ENCODE measurements at regions not wholly inside any gene's neighbourhood (a gene's known extent, or its start where the extent isn't known, plus 50 kb on each side); places are given as distances from the start of the nearest gene placed in this dataset.

DNA sequence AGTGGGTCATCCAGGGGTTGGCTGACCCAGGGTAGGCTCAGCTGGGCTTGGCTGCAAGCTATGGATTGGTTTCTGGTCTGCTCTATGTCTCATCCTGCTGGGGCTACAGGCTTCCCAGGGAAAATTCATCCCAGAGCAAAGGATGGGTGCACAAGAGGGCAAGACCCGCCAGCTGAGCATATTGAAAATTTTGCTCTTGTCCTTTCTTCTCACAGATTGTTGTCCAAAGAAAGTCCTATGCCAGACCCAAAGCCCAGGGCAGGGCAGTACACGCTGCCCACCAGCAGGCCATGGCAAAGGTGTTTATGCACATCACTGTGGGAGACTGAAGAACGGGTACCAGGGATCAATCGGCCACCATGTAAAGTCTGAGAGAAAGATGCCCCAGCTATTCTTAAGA lies 95.3 kb upstream of the PARP11 start:
- no peak overlapping the region for H3K27ac ChIP-seq (ENCODE audit: low read depth, low read length)

DNA sequence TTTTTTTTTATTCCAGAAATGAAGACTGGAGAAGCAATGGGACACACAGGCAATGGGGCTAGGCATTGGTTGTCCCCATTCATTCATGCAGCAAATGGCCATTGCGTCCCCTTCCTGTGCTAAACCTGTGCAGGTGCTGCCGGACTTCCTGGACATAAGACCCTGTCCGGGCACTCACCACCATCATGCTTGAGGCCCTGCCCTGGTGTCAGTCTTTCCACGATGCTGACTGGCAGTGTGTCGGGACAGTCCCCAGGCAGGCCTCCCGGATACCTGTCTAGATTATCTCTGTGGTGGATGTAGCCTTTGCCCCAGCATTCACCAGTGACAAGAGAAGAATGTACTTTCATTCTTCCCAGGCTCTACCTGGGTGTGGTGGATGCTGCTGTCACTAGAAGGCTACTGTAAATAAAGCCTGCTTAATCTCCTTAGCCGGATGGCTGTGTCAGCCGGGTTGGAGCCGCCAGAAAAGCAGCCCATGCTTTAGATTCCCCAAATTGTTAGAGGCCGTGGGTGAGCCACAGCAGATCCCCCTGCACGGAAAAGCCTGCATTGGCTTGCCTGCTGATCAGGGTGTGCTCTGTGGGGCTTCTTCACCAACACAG lies 94.5 kb upstream of the PARP11 start:
- Histone ChIP-seq H3K27ac (ENCODE audit: low read depth, low read length) (no peak overlapping the region), H3K9ac (ENCODE audit: low read length) (no peak overlapping the region), H3K27me3 (ENCODE audit: control insufficient read depth, insufficient read depth, low read length) (no peaks in the 10 kb centered on the region)

More for the DNA sequence above, 95.3 kb upstream of the PARP11 start:
- no peaks in the 10 kb centered on the region for H3K27me3 ChIP-seq (ENCODE audit: control insufficient read depth, insufficient read depth, low read length)
- H3K9ac ChIP-seq (ENCODE audit: low read length) = no peak overlapping the region
- no peaks in the 10 kb centered on the region for H3K4me1 ChIP-seq (ENCODE audit: control insufficient read depth, insufficient read depth, low read length)
- H3K36me3 ChIP-seq (ENCODE audit: control insufficient read depth, insufficient read depth, low read length) = no peaks in the 10 kb centered on the region
- H3K4me3 ChIP-seq (ENCODE audit: low read length) = no peak overlapping the region

GRCh38 chr12:3966376-3966775 lies 93.2 kb upstream of the PARP11 start:
- Histone ChIP-seq H3K4me1 (ENCODE audit: control insufficient read depth, insufficient read depth, low read length) (no peaks in the 10 kb centered on the region), H3K27me3 (ENCODE audit: control insufficient read depth, insufficient read depth, low read length) (no peaks in the 10 kb centered on the region), H3K36me3 (ENCODE audit: control insufficient read depth, insufficient read depth, low read length) (no peaks in the 10 kb centered on the region), H3K4me3 (ENCODE audit: low read length) (no peak overlapping the region), H3K9ac (ENCODE audit: low read length) (no peak overlapping the region), H3K27ac (ENCODE audit: low read depth, low read length) (no peak overlapping the region)

More for the DNA sequence above, 94.5 kb upstream of the PARP11 start:
- Histone ChIP-seq H3K4me1 (ENCODE audit: control insufficient read depth, insufficient read depth, low read length) (no peaks in the 10 kb centered on the region), H3K4me3 (ENCODE audit: low read length) (no peak overlapping the region), H3K36me3 (ENCODE audit: control insufficient read depth, insufficient read depth, low read length) (no peaks in the 10 kb centered on the region)

GRCh38 chr12:3965046-3965445 lies 91.8 kb upstream of the PARP11 start:
- Histone ChIP-seq H3K36me3 (ENCODE audit: control insufficient read depth, insufficient read depth, low read length) (no peaks in the 10 kb centered on the region), H3K4me1 (ENCODE audit: control insufficient read depth, insufficient read depth, low read length) (no peaks in the 10 kb centered on the region), H3K4me3 (ENCODE audit: low read length) (no peak overlapping the region), H3K27me3 (ENCODE audit: control insufficient read depth, insufficient read depth, low read length) (no peaks in the 10 kb centered on the region), H3K9ac (ENCODE audit: low read length) (no peak overlapping the region), H3K27ac (ENCODE audit: low read depth, low read length) (no peak overlapping the region)

DNA sequence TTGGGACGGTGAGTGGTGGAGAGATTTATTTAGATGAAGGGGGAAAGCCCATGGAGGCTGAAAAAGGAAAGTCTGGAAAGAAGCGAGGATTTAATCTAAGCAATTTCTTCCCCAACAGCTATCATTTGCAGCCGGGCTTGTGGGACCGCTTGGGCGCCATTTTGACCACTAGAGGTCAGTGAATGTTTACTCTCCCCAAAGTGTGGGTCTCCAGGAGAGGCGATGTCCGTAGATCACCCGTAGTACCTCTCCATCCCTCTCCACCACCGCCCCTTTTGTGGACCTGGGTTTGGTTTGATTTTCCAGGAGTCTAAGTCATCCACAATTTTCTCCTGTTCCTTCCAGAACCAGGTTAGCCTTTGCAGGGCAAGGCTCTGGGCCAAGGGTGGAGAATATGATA lies 91.2 kb upstream of the PARP11 start:
- Histone ChIP-seq H3K4me1 (ENCODE audit: control insufficient read depth, insufficient read depth, low read length) (no peaks in the 10 kb centered on the region), H3K36me3 (ENCODE audit: control insufficient read depth, insufficient read depth, low read length) (no peaks in the 10 kb centered on the region), H3K9ac (ENCODE audit: low read length) (no peak overlapping the region), H3K4me3 (ENCODE audit: low read length) (no peak overlapping the region), H3K27me3 (ENCODE audit: control insufficient read depth, insufficient read depth, low read length) (no peaks in the 10 kb centered on the region), H3K27ac (ENCODE audit: low read depth, low read length) (no peak overlapping the region)

DNA sequence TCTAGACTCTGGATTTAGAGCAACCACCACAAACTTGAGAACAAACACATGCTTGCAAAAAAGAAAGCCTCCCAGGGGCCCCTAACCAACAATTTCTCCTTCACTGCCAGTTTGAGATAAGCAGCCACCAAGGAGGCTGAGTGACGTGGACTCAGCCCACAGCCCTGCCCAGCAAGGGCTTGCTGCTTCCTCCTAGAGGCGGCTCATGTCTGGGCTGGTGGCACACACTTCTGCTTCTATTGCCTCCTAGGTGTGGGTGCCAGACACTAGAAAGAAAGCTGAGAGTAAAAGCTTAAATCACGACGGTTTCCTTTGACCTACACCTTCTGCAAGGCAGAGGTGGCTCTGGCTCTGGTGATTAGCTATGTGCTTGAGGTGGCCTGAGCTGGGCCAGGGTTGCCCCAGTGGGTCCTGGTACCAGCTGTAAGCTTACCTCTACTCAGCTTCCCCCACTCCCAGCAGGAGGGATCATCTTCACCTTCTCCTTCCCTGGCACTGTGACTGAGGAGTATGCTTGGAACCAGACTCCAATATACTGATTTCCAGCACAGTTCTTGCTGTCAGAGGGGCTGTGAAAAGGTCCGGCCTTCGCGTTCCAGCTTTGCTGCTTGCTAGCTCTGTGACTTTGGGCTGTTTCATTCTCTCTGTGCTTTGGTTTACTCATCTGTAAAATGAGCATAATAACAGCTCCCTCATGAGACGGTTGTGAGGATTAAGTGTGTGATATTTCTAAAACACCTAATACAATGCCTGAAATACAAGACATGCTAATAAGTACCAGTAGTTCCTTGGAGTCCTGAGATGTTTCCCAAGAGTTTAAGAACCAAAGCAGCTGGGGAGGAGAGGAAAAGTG lies 89.7 kb upstream of the PARP11 start:
- Histone ChIP-seq H3K36me3 (ENCODE audit: control insufficient read depth, insufficient read depth, low read length) (no peaks in the 10 kb centered on the region), H3K27me3 (ENCODE audit: control insufficient read depth, insufficient read depth, low read length) (no peaks in the 10 kb centered on the region), H3K4me1 (ENCODE audit: control insufficient read depth, insufficient read depth, low read length) (no peaks in the 10 kb centered on the region), H3K9ac (ENCODE audit: low read length) (no peak overlapping the region), H3K4me3 (ENCODE audit: low read length) (no peak overlapping the region), H3K27ac (ENCODE audit: low read depth, low read length) (no peak overlapping the region)

DNA sequence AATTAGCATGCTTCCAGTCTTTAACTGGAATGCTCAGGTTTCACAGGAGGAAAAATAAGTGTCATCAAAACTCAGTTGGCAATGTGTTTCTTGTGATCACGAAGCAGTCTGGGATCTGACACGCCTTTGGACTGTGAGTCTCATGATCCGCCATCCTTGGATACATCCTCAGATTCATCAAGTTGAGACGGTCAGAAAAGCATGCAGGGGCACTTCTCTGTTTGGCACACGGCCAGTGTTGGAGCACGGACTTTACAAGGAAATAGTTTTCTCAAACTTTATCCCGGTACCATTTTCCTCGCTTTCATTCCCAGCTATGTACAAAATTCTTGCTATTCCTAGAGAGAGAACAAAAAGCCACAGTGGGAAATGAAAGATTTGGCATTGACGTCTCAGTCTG lies 88.4 kb upstream of the PARP11 start:
- Histone ChIP-seq H3K27ac (ENCODE audit: low read depth, low read length) (no peak overlapping the region), H3K4me3 (ENCODE audit: low read length) (no peak overlapping the region), H3K36me3 (ENCODE audit: control insufficient read depth, insufficient read depth, low read length) (no peaks in the 10 kb centered on the region), H3K4me1 (ENCODE audit: control insufficient read depth, insufficient read depth, low read length) (no peaks in the 10 kb centered on the region), H3K9ac (ENCODE audit: low read length) (no peak overlapping the region), H3K27me3 (ENCODE audit: control insufficient read depth, insufficient read depth, low read length) (no peaks in the 10 kb centered on the region)

DNA sequence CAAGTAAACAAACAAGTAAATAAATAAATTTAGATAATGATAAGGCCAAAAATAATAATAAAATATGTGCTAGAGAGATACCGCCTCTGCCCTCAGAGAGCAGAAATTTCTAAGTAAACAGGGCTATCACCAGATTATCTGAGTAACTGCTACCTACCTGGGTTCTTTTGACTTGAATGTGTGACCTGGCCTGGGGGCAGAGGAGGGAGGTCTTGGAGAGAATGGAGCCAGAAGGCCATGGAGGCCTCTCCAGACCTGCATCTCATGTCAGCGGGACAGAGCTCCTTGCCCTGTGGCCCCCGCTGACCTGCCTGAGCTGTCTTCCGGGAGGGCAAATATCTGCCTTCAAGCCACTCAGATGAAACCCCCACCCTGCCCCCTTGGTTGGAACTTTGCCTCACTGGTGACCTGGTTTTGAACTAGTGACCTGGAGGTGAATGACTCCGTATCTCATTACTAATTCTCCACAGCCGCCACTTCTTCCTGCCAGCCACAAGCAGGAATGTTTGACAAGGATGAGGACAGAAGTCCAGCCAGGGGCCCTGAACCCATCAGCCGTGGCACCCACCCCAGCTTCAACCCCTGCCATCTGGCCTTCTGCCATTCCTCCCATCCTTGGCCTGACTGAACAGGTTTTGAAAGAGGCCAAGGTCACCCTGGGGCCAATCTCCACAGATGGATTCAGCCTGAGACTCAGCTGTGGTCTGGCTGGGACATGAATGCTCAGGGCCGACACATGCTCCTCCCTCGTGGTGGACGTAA lies 86.8 kb upstream of the PARP11 start:
- H3K27ac ChIP-seq (ENCODE audit: low read depth, low read length) = no peak overlapping the region
- H3K4me1 ChIP-seq (ENCODE audit: control insufficient read depth, insufficient read depth, low read length) = no peaks in the 10 kb centered on the region
- H3K9ac ChIP-seq (ENCODE audit: low read length) = no peak overlapping the region
- H3K27me3 ChIP-seq (ENCODE audit: control insufficient read depth, insufficient read depth, low read length) = no peaks in the 10 kb centered on the region
- H3K4me3 ChIP-seq (ENCODE audit: low read length) = no peak overlapping the region
- no peaks in the 10 kb centered on the region for H3K36me3 ChIP-seq (ENCODE audit: control insufficient read depth, insufficient read depth, low read length)

DNA sequence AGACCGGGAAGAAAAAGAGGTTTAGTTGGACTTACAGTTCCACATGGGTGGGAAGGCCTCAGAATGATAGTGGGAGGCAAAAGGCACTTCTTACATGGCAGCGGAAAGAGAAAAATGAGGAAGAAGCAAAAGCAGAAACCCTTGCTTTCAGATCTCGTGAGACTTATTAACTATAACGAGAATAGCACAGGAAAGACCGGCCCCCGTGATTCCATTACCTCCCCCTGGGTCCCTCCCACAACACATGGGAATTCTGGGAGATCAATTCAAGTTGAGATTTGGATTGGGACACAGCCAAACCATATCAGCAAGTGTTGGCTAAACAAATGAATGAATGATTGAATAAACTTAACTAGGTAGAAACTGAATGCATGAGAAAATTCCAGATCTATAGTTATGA lies 85.3 kb upstream of the PARP11 start:
- no peak overlapping the region for H3K27ac ChIP-seq (ENCODE audit: low read depth, low read length)
- H3K36me3 ChIP-seq (ENCODE audit: control insufficient read depth, insufficient read depth, low read length) = no peaks in the 10 kb centered on the region
- H3K9ac ChIP-seq (ENCODE audit: low read length) = no peak overlapping the region
- H3K4me3 ChIP-seq (ENCODE audit: low read length) = no peak overlapping the region
- no peaks in the 10 kb centered on the region for H3K4me1 ChIP-seq (ENCODE audit: control insufficient read depth, insufficient read depth, low read length)
- no peaks in the 10 kb centered on the region for H3K27me3 ChIP-seq (ENCODE audit: control insufficient read depth, insufficient read depth, low read length)

GRCh38 chr12:3951380-3952135 lies 78.4 kb upstream of the PARP11 start:
- no peaks in the 10 kb centered on the region for H3K27me3 ChIP-seq (ENCODE audit: control insufficient read depth, insufficient read depth, low read length)
- H3K36me3 ChIP-seq (ENCODE audit: control insufficient read depth, insufficient read depth, low read length) = no peaks in the 10 kb centered on the region
- no peak overlapping the region for H3K9ac ChIP-seq (ENCODE audit: low read length)
- H3K27ac ChIP-seq (ENCODE audit: low read depth, low read length) = no peak overlapping the region
- H3K4me3 ChIP-seq (ENCODE audit: low read length) = no peak overlapping the region
- H3K4me1 ChIP-seq (ENCODE audit: control insufficient read depth, insufficient read depth, low read length) = no peaks in the 10 kb centered on the region

DNA sequence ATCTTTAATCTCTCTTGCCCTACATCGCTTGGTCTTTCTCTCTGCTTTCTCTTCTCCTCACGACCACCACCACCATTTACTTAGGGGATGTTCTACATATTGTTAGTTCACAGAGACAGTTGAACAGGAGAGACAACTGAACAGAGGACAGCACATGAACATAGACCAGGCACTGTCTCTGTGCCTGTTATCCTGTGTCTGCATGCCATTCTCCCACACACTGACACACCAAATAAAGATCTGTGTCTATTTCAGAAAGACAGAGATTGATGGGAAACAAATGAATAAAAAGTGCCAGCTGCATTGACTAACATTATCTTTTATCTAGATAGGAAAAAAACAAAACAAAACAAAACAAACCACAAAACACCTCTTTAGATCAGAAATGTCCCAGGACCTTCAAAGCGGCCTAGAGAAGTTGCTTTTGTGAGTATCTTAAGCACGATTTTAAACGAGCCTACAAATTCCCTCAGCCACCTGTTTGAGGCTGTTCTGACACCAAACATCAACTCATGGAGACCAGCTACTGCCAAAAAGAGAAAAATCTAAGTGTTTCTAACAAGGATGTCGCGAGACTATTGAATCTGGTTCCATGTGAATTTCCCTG lies 77.6 kb upstream of the PARP11 start:
- Histone ChIP-seq H3K27me3 (ENCODE audit: control insufficient read depth, insufficient read depth, low read length) (no peaks in the 10 kb centered on the region), H3K9ac (ENCODE audit: low read length) (no peak overlapping the region), H3K27ac (ENCODE audit: low read depth, low read length) (no peak overlapping the region), H3K36me3 (ENCODE audit: control insufficient read depth, insufficient read depth, low read length) (no peaks in the 10 kb centered on the region), H3K4me1 (ENCODE audit: control insufficient read depth, insufficient read depth, low read length) (no peaks in the 10 kb centered on the region), H3K4me3 (ENCODE audit: low read length) (no peak overlapping the region)

DNA sequence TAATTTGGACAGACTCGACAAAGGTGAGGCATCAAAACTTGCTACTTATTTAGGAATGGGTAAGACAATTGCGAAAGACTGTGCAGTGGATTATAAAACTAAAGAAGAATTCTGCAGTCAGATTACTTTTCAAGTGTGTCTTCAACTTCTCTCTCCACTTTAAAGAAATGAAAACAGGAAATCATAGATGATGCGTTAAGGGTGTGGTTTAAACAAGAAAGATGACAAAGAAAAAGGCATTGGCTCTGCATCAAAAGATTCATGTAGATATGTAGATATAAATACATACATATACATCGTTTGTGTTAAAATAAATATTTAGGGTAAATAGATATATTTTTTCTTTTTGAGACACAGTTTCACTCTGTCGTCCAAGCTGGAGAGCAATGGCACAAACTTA lies 74.6 kb upstream of the PARP11 start:
- no peaks in the 10 kb centered on the region for H3K36me3 ChIP-seq (ENCODE audit: control insufficient read depth, insufficient read depth, low read length)
- H3K27ac ChIP-seq (ENCODE audit: low read depth, low read length) = no peak overlapping the region
- no peak overlapping the region for H3K9ac ChIP-seq (ENCODE audit: low read length)
- H3K27me3 ChIP-seq (ENCODE audit: control insufficient read depth, insufficient read depth, low read length) = no peaks in the 10 kb centered on the region
- H3K4me3 ChIP-seq (ENCODE audit: low read length) = no peak overlapping the region
- no peaks in the 10 kb centered on the region for H3K4me1 ChIP-seq (ENCODE audit: control insufficient read depth, insufficient read depth, low read length)

All from rectal smooth muscle tissue (tissue), 1 donor.